Astrocyte (in vitro differentiated cells and primary cell): ENCODE measurements at regions not wholly inside any gene's neighbourhood (a gene's known extent, or its start where the extent isn't known, plus 50 kb on each side); places are given as distances from the start of the nearest gene placed in this dataset.

ENCODE experiments used
- DNase-seq: peaks from one replicate; pipeline ENCODE4 v3.0.0-alpha.2; 2010; ENCODE audit warnings: low read depth
- FAIRE-seq: peaks from 2 replicates; lab custom pipeline; 2011; peaks lifted over from hg19 to GRCh38; lab: Jason Lieb, UNC
- H2AFZ ChIP-seq: 2 replicates; pipeline ENCODE4 v1.6.0; 2012; ENCODE audit warnings: low read depth, low read length, inconsistent platforms
- H3K27ac ChIP-seq: 2 replicates; pipeline ENCODE4 v1.5.1; 2011; ENCODE audit warnings: low read depth, low read length, inconsistent platforms
- H3K27me3 ChIP-seq: 2 replicates; pipeline ENCODE4 v1.6.0; 2011; ENCODE audit warnings: low read length, inconsistent platforms; ENCODE audit not compliant: insufficient read depth
- H3K36me3 ChIP-seq: 2 replicates; pipeline ENCODE4 v1.5.1; 2011; ENCODE audit warnings: low read length, inconsistent platforms; ENCODE audit not compliant: insufficient read depth
- H3K4me1 ChIP-seq: 2 replicates; pipeline ENCODE4 v1.5.1; 2011; ENCODE audit warnings: low read length, inconsistent platforms; ENCODE audit not compliant: insufficient read depth
- H3K4me2 ChIP-seq: 2 replicates; pipeline ENCODE4 v1.6.0; 2012; ENCODE audit warnings: low read length, inconsistent platforms
- H3K4me3 ChIP-seq: 2 replicates; pipeline ENCODE4 v1.5.1; 2011; ENCODE audit warnings: low read depth, mild to moderate bottlenecking, low read length, inconsistent platforms; ENCODE audit not compliant: insufficient read depth
- H3K79me2 ChIP-seq: 2 replicates; pipeline ENCODE4 v1.6.0; 2012; ENCODE audit warnings: mild to moderate bottlenecking, low read length, inconsistent platforms; ENCODE audit not compliant: insufficient read depth
- H3K9ac ChIP-seq: 2 replicates; pipeline ENCODE4 v1.6.0; 2012; ENCODE audit warnings: mild to moderate bottlenecking, low read length, inconsistent platforms
- H3K9me3 ChIP-seq: 2 replicates; pipeline ENCODE4 v1.5.1; 2012; ENCODE audit warnings: low read depth, mild to moderate bottlenecking, low read length, inconsistent platforms; ENCODE audit not compliant: insufficient read depth
- H4K20me1 ChIP-seq: 2 replicates; pipeline ENCODE4 v1.6.0; 2012; ENCODE audit warnings: low read length, inconsistent platforms; ENCODE audit not compliant: insufficient read depth
- H3K27ac Mint-ChIP-seq: one replicate; pipeline ENCODE4 v1.8.0; 2021; ENCODE audit warnings: mild to moderate bottlenecking, mixed read lengths; ENCODE audit not compliant: unreplicated experiment
- H3K27me3 Mint-ChIP-seq: one replicate; pipeline ENCODE4 v1.8.0; 2021; ENCODE audit warnings: low read depth, mixed read lengths; ENCODE audit not compliant: unreplicated experiment
- H3K36me3 Mint-ChIP-seq: one replicate; pipeline ENCODE4 v1.8.0; 2021; ENCODE audit warnings: low read depth, mixed read lengths; ENCODE audit not compliant: unreplicated experiment
- H3K4me1 Mint-ChIP-seq: one replicate; pipeline ENCODE4 v1.8.0; 2021; ENCODE audit warnings: low read depth, mixed read lengths; ENCODE audit not compliant: unreplicated experiment
- H3K4me3 Mint-ChIP-seq: one replicate; pipeline ENCODE4 v1.8.0; 2021; ENCODE audit warnings: mild to moderate bottlenecking, moderate library complexity, mixed read lengths; ENCODE audit not compliant: unreplicated experiment
- H3K9me3 Mint-ChIP-seq: one replicate; pipeline ENCODE4 v1.8.0; 2021; ENCODE audit warnings: mild to moderate bottlenecking, mixed read lengths; ENCODE audit not compliant: unreplicated experiment
- EZH2 ChIP-seq: IDR thresholded peaks from 2 replicates; pipeline ENCODE4 v1.6.1; 2012; ENCODE audit warnings: mild to moderate bottlenecking, low read length, inconsistent platforms; ENCODE audit not compliant: insufficient read depth
- TF ChIP-seq, protein P1 (sequence below): IDR thresholded peaks from 2 replicates; pipeline ENCODE4 v1.5.1; 2011; ENCODE audit warnings: low read depth, mild to moderate bottlenecking, inconsistent platforms, low read length, moderate library complexity; ENCODE audit not compliant: insufficient read depth

DNA sequence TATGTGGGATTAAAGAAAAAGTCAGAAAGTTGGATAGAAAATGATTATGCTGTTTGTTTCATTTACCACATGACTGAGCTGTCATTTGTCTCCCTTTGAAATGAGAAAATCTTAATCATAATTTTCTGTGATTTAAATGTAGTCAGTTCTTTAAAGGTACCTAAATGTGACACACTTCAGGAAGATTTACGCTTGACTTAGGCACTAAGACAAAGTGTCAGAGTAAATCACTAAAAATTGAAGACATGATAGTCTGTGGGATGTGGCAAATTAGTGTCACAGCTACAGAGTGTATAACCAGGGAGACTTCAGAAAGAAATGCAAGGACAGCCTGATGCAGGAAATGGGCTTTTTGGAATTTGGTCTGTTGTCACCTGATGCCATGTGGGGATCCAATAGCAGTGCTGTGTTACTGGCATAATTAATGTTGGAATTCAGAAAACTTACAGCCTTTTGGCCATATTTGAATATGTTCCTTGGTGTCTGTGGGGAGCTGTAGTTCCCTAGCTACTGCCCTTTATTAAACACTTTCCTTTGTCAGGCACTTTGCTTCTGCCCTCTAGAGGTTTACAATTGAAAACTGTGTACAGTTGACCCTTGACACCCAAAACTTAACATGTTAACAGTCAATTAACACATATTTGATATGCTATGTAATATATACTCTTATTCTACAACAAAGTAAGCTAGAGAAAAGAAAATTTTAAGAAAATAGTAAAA is 493.8 kb downstream of the UTRN start:
- no peaks in the 10 kb centered on the region for H3K27me3 Mint-ChIP-seq
- no peaks in the 10 kb centered on the region for H3K27me3 ChIP-seq
- no peaks in the 10 kb centered on the region for H3K9me3 ChIP-seq
- no peak overlapping the region for H3K4me3 ChIP-seq
- H3K27ac Mint-ChIP-seq: no peak overlapping the region
- H3K27ac ChIP-seq: no peak overlapping the region
- FAIRE-seq (no peak), DNase-seq (no peak)
- H3K4me3 Mint-ChIP-seq: no peak overlapping the region
- H3K4me1 ChIP-seq: no peaks in the 10 kb centered on the region
- no peaks in the 10 kb centered on the region for H3K4me1 Mint-ChIP-seq
- H3K4me2 ChIP-seq: no peak overlapping the region
- no peak overlapping the region for H2AFZ ChIP-seq
- H4K20me1 ChIP-seq: no peaks in the 10 kb centered on the region
- no peak for TF ChIP-seq EZH2
- TF ChIP-seq, protein P1, sequence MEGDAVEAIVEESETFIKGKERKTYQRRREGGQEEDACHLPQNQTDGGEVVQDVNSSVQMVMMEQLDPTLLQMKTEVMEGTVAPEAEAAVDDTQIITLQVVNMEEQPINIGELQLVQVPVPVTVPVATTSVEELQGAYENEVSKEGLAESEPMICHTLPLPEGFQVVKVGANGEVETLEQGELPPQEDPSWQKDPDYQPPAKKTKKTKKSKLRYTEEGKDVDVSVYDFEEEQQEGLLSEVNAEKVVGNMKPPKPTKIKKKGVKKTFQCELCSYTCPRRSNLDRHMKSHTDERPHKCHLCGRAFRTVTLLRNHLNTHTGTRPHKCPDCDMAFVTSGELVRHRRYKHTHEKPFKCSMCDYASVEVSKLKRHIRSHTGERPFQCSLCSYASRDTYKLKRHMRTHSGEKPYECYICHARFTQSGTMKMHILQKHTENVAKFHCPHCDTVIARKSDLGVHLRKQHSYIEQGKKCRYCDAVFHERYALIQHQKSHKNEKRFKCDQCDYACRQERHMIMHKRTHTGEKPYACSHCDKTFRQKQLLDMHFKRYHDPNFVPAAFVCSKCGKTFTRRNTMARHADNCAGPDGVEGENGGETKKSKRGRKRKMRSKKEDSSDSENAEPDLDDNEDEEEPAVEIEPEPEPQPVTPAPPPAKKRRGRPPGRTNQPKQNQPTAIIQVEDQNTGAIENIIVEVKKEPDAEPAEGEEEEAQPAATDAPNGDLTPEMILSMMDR: no peak
- peaks cover 5% of the 10 kb centered on the region for H3K36me3 ChIP-seq
- peaks cover 3% of the 10 kb centered on the region for H3K36me3 Mint-ChIP-seq
- H3K9me3 Mint-ChIP-seq: no peaks in the 10 kb centered on the region
- no peaks in the 10 kb centered on the region for H3K79me2 ChIP-seq
- H3K9ac ChIP-seq: no peak overlapping the region

DNA sequence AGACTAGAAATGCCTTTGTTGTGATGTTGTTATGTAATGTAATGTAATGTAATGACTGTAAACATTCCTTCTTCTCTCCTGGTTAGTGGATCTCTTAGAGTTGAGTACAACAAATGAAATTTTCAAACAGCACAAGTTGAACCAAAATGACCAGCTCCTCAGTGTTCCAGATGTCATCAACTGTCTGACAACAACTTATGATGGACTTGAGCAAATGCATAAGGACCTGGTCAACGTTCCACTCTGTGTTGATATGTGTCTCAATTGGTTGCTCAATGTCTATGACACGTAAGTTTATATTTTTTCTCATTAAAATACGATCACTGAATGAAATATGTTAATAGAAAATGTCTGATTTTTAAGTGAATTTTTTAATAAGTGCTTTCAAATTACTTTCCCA is 496.7 kb downstream of the UTRN start:
- Mint-ChIP-seq H3K4me1 (no peaks in the 10 kb centered on the region), H3K9me3 (no peaks in the 10 kb centered on the region), H3K27me3 (no peaks in the 10 kb centered on the region), H3K27ac (no peak overlapping the region), H3K36me3 (no peaks in the 10 kb centered on the region), H3K4me3 (no peak overlapping the region)
- Histone ChIP-seq H3K9ac (no peak overlapping the region), H4K20me1 (no peaks in the 10 kb centered on the region), H3K4me2 (no peak overlapping the region), H2AFZ (no peak overlapping the region), H3K27me3 (no peaks in the 10 kb centered on the region), H3K79me2 (no peaks in the 10 kb centered on the region), H3K4me3 (no peak overlapping the region), H3K9me3 (no peaks in the 10 kb centered on the region), H3K36me3 (no peaks in the 10 kb centered on the region), H3K4me1 (no peaks in the 10 kb centered on the region), H3K27ac (no peak overlapping the region)
- no peak for FAIRE-seq
- no peak for DNase-seq
- TF ChIP-seq, protein P1: no peak
- TF ChIP-seq EZH2: no peak

DNA sequence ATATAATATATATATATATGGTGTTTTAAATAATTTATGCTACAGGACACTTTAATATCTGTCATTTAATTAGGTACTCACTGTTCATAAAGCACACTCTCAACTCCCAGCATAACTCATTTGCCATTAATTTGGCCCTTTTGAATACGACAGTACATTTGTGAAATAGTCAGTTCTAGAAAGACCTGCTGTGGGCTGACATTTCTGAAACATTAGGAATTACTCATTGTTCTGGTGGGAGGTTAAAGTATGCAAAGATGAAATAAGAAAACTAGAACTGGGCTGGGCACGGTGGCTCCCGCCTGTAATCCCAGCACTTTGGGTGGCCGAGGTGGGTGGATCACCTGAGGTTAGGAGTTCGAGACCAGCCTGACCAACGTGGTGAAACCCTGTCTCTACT is 497.5 kb downstream of the UTRN start:
- Histone ChIP-seq H3K9me3 (no peaks in the 10 kb centered on the region), H4K20me1 (no peaks in the 10 kb centered on the region), H3K36me3 (no peaks in the 10 kb centered on the region), H3K9ac (no peak overlapping the region), H3K4me1 (no peaks in the 10 kb centered on the region), H3K79me2 (no peaks in the 10 kb centered on the region), H3K27me3 (no peaks in the 10 kb centered on the region), H2AFZ (no peak overlapping the region), H3K27ac (no peak overlapping the region), H3K4me2 (no peak overlapping the region), H3K4me3 (no peak overlapping the region)
- no peak for FAIRE-seq
- DNase-seq: no peak
- Mint-ChIP-seq H3K36me3 (no peaks in the 10 kb centered on the region), H3K9me3 (no peaks in the 10 kb centered on the region), H3K4me3 (no peak overlapping the region), H3K27me3 (no peaks in the 10 kb centered on the region), H3K4me1 (no peaks in the 10 kb centered on the region), H3K27ac (no peak overlapping the region)
- TF ChIP-seq, protein P1: no peak
- TF ChIP-seq EZH2: no peak
